GM12892 (cell line): ENCODE measurements at regions not wholly inside any gene's neighbourhood (a gene's known extent, or its start where the extent isn't known, plus 50 kb on each side); places are given as distances from the start of the nearest gene placed in this dataset.

ENCODE experiments used
- POLR2A ChIP-seq: IDR thresholded peaks from 2 replicates; pipeline ENCODE4 v1.6.1; 2011; ENCODE audit warnings: low read depth, low read length, control low read depth
- POLR2AphosphoS5 ChIP-seq: IDR thresholded peaks from 2 replicates; pipeline ENCODE4 v1.6.1; 2011; ENCODE audit warnings: low read depth, low read length, control low read depth

DNA sequence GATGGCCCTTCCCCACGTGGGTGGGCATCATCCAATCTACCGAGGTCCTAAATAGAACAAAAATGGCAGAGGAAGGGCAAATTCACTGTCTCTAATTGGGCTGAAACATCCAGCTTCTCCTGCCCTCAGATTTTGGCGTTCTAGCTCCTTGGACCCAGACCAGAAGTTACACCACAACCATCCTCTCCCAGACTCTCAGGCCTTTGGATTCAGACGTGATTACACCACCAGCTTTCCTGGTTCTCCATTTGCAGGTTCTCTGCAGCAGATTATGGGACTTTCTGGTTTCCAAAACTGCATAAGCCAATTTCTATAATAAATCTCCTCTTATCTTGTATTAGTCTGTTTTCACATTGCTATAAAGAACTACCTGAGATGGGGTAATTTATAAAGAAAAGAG is 73.6 kb upstream of the STARD4 start:
- no peak for TF ChIP-seq POLR2A
- no peak for TF ChIP-seq POLR2AphosphoS5
